Spleen (tissue), 11 donors: ENCODE measurements at regions not wholly inside any gene's neighbourhood (a gene's known extent, or its start where the extent isn't known, plus 50 kb on each side); places are given as distances from the start of the nearest gene placed in this dataset.

Experiments
- DNase-seq: peaks from one replicate; pipeline ENCODE4 v3.0.0-alpha.2; 2020
- H3K27ac ChIP-seq, 8 donors: fragments of 200-600 bp; sonication (generic) in 7 of 8; 1 replicate in 4 of 8; 2 replicates in 4 of 8; pipeline versions ENCODE4 v1.5.0 to v1.8.0; 2016 to 2021; ENCODE audit warnings: inconsistent platforms in 4 of 8, mild to moderate bottlenecking in 4 of 8, moderate library complexity in 1 of 8
- H3K27me3 ChIP-seq, 7 donors: fragments of 200-600 bp; sonication (generic) in 6 of 7; replicated peaks in 1 of 7; 1 replicate in 4 of 7; 2 replicates in 3 of 7; pipeline versions ENCODE4 v1.5.0 to v1.8.0; 2016 to 2021; ENCODE audit warnings: inconsistent platforms in 3 of 7, mild to moderate bottlenecking in 1 of 7
- H3K36me3 ChIP-seq, 6 donors: fragments of 200-600 bp; sonication (generic) in 5 of 6; 1 replicate in 4 of 6; 2 replicates in 2 of 6; pipeline versions ENCODE4 v1.5.0 to v1.8.0; 2016 to 2021; ENCODE audit warnings: inconsistent platforms in 2 of 6
- H3K4me1 ChIP-seq, 6 donors: fragments of 200-600 bp; sonication (generic) in 5 of 6; 1 replicate in 3 of 6; 2 replicates in 3 of 6; pipeline versions ENCODE4 v1.5.0 to v1.8.0; 2016 to 2021; ENCODE audit warnings: inconsistent platforms in 3 of 6
- H3K4me3 ChIP-seq, 8 donors: fragments of 200-600 bp; sonication (generic) in 7 of 8; 1 replicate in 4 of 8; 2 replicates in 4 of 8; pipeline versions ENCODE4 v1.5.0 to v1.8.0; 2016 to 2021; ENCODE audit warnings: inconsistent platforms in 4 of 8, mild to moderate bottlenecking in 4 of 8, moderate library complexity in 2 of 8
- H3K9me3 ChIP-seq, 8 donors: fragments of 200-600 bp; sonication (generic) in 7 of 8; 1 replicate in 4 of 8; 2 replicates in 4 of 8; pipeline versions ENCODE4 v1.5.0 to v1.8.0; 2016 to 2021; ENCODE audit warnings: inconsistent platforms in 4 of 8
- POLR2A ChIP-seq, 3 donors: fragments of 450-650 bp; IDR thresholded peaks; one replicate each; pipeline ENCODE4 v1.5.1; 2017; ENCODE audit warnings: antibody characterized with exemption in 3 of 3, mild to moderate bottlenecking in 1 of 3
- POLR2AphosphoS5 ChIP-seq, 3 donors: sonication (generic); formaldehyde crosslinking; IDR thresholded peaks; one replicate each; pipeline ENCODE4 v1.5.1; 2017; ENCODE audit warnings: antibody characterized with exemption in 3 of 3
- WGBS, 5 donors: extraction: QIAGEN DNeasy Blood & Tissue Kit in 3 of 5; methylation state at CpG; one replicate each; pipeline versions ENCODE4 v1.1.5 to v1.1.7; 2013 to 2018; 5-methylcytosine and 5-hydroxymethylcytosine counted together
- intact Hi-C: fragments of 100-400 bp; cut with DNase I; formaldehyde crosslinking; loops from one replicate; pipeline ENCODE4 v1.15.0; 2023; ENCODE audit warnings: low total_unique reads
- TF ChIP-seq, protein P1 (sequence below), 11 experiments: fragments of 200-600 bp in 7 of 11; fragments of 450-650 bp in 4 of 11; sonication (generic) in 4 of 11; IDR thresholded peaks in 8 of 11; conservative IDR thresholded peaks in 3 of 11; 1 replicate in 7 of 11; 2 replicates in 4 of 11; pipeline versions ENCODE4 v1.4.0 to v1.8.0; 2016 to 2021; ENCODE audit warnings: antibody characterized with exemption in 11 of 11, inconsistent platforms in 4 of 11, mild to moderate bottlenecking in 1 of 11
- donor health status: healthy with polysubstance abuse.
- donor health status: DM: no; HTN: no; CAD: no; lungs with moderate emphysema.
- donor health status: DM: no; HTN: no; CAD: no.
- donor health status: Bipolar disorder and iron deficiency.
- donor health status: healthy.
- donor health status: DM: no; HTN: no; CAD: no.
- donor health status: DM: yes; HTN: yes; CAD: no.

DNA sequence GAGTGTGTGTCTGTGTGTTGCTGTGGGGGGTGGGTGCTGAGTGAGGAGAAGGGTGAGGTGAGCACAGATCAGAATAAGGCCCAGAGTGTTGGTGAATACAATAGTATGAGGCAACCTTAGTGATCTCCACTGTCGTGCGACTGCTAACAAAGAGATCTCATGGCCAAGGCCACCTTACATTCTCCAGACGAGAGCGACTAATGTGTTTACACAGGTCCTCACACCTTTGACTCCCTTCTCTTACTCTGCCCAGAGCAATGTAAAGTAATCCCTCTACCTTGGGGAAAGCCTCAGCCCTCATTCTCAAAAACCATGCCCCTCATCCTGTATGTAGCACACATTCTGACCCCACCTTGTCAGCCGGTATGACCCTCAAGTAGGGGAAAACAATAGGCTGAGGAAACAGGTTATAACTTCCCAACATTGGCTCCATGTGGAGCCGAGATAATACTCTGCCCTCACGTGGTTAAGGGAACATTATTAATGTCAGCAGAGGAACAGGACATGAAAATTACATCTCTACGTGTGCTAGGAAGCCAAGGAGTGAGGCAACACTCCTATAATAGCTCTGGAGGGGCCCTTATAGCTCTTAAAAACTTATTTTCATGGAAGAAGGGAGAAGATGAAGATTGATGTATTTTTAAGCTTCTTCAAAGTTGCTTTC is 323.0 kb upstream of the NT5C1B start:
- no peaks in the 10 kb centered on the region for H3K27me3 ChIP-seq
- TF ChIP-seq, protein P1, sequence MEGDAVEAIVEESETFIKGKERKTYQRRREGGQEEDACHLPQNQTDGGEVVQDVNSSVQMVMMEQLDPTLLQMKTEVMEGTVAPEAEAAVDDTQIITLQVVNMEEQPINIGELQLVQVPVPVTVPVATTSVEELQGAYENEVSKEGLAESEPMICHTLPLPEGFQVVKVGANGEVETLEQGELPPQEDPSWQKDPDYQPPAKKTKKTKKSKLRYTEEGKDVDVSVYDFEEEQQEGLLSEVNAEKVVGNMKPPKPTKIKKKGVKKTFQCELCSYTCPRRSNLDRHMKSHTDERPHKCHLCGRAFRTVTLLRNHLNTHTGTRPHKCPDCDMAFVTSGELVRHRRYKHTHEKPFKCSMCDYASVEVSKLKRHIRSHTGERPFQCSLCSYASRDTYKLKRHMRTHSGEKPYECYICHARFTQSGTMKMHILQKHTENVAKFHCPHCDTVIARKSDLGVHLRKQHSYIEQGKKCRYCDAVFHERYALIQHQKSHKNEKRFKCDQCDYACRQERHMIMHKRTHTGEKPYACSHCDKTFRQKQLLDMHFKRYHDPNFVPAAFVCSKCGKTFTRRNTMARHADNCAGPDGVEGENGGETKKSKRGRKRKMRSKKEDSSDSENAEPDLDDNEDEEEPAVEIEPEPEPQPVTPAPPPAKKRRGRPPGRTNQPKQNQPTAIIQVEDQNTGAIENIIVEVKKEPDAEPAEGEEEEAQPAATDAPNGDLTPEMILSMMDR (IDR thresholded peaks at IDR 0.05 in 8 of 11, conservative IDR thresholded peaks at IDR 0.05 in 3 of 11): no peak
- no peak for TF ChIP-seq POLR2A (IDR thresholded peaks at IDR 0.05)
- no peak for TF ChIP-seq POLR2AphosphoS5 (IDR thresholded peaks at IDR 0.05)
- H3K4me3 ChIP-seq: no peak overlapping the region
- intact Hi-C loops: no loop called here
- H3K27ac ChIP-seq: no peak overlapping the region
- 48 to 56% (median 55%) methylated on average over 8 of the region's 8 CpGs for WGBS, 5 donors
- DNase-seq: no peak
- H3K9me3 ChIP-seq: no peaks in the 10 kb centered on the region
- H3K36me3 ChIP-seq: no peaks in the 10 kb centered on the region
- no peaks in the 10 kb centered on the region for H3K4me1 ChIP-seq

DNA sequence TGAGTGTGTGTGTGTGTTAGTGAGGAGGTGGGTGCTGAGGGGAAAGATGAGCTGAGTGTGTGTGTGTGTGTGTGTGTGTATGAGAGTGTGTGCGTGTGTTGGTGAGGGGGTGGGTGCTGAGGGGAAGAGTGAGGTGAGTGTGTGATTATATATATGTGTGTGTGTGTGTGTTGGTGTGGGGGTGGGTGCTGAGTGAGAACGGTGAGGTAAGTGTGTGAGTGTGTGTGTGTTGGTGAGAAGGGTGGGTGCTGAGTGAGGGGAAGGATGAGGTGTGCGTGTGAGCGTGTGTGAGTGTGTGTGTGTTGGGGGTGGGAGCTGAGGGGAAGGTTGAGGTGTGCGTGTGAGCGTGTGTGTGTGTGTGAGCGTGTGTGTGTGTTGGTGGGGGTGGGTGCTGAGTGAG is 322.0 kb upstream of the NT5C1B start:
- no peak for DNase-seq

DNA sequence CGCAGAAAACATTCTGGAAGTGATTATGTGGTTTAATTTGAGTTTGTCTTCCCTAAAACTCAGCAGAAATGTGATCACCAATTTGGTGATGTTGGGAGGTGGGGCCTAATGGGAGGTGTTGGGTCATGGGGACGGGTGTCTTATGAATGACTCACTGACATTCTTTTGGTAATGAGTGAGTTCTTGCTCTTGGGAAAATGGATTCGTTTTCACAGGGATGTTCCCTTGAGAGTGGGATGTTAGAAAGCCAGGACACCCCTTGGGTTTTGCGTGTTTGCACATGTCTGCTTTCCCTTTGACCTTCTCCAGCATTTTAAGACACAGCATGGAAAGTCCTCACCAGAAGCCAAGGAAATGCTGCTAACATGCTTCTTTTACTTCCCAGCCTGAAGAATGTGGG is 321.5 kb upstream of the NT5C1B start:
- no peak for DNase-seq
- H3K9me3 ChIP-seq: peaks cover 0 to 6% (median 1%) of the 10 kb centered on the region in 8 donors
- H3K27me3 ChIP-seq: no peaks in the 10 kb centered on the region
- 67 to 82% (median 77%) methylated on average over 4 of the region's 4 CpGs for WGBS, 5 donors
- no peak for TF ChIP-seq POLR2A (IDR thresholded peaks at IDR 0.05)
- TF ChIP-seq, protein P1 (IDR thresholded peaks at IDR 0.05 in 8 of 11, conservative IDR thresholded peaks at IDR 0.05 in 3 of 11): no peak
- TF ChIP-seq POLR2AphosphoS5 (IDR thresholded peaks at IDR 0.05): no peak
- no peaks in the 10 kb centered on the region for H3K4me1 ChIP-seq
- H3K27ac ChIP-seq: no peak overlapping the region
- no peaks in the 10 kb centered on the region for H3K36me3 ChIP-seq
- H3K4me3 ChIP-seq: no peak overlapping the region
- intact Hi-C loops: no loop called here

More for the DNA sequence above, 322.0 kb upstream of the NT5C1B start:
- H3K4me3 ChIP-seq: no peak overlapping the region
- H3K36me3 ChIP-seq: no peaks in the 10 kb centered on the region
- intact Hi-C loops: no loop called here
- no peaks in the 10 kb centered on the region for H3K4me1 ChIP-seq
- 89 to 98% (median 97%) methylated on average over 7 of the region's 7 CpGs for WGBS, 5 donors
- H3K27me3 ChIP-seq: no peaks in the 10 kb centered on the region
- no peak overlapping the region for H3K27ac ChIP-seq
- TF ChIP-seq POLR2AphosphoS5 (IDR thresholded peaks at IDR 0.05) (no peak), POLR2A (IDR thresholded peaks at IDR 0.05) (no peak)
- TF ChIP-seq, protein P1 (IDR thresholded peaks at IDR 0.05 in 8 of 11, conservative IDR thresholded peaks at IDR 0.05 in 3 of 11): no peak
- H3K9me3 ChIP-seq: no peaks in the 10 kb centered on the region

DNA sequence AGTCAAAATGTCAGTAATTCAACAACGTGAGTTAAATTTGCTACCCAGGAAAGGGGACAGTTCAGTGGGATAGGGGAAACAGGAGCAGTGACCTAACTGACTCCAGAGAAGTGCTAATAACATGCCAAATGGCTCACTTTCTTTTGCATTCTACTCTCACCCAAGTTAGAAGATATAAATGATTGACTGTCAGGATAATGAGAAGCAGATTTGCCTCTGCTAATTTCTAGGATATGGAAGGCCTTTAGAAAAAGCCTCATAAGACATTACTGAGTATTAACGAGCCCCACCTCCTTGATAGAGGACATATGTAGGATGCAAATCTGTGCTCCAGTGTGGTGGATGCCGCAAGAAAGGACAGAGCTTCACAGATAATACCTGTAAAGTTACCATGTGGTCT is 318.6 kb upstream of the NT5C1B start:
- no peak overlapping the region for H3K27ac ChIP-seq
- H3K36me3 ChIP-seq: no peaks in the 10 kb centered on the region
- no peaks in the 10 kb centered on the region for H3K27me3 ChIP-seq
- peaks cover 0 to 7% (median 0%) of the 10 kb centered on the region in 6 donors for H3K4me1 ChIP-seq
- peaks cover 0 to 13% (median 6%) of the 10 kb centered on the region in 8 donors for H3K9me3 ChIP-seq
- intact Hi-C loops: no loop called here
- no peak for DNase-seq
- H3K4me3 ChIP-seq: no peak overlapping the region
- WGBS, 5 donors: 74 to 86% (median 75%) methylated on average over 3 of the region's 3 CpGs
- TF ChIP-seq, protein P1 (IDR thresholded peaks at IDR 0.05 in 8 of 11, conservative IDR thresholded peaks at IDR 0.05 in 3 of 11): no peak
- no peak for TF ChIP-seq POLR2AphosphoS5 (IDR thresholded peaks at IDR 0.05)
- no peak for TF ChIP-seq POLR2A (IDR thresholded peaks at IDR 0.05)
